Effector memory CD8-positive, alpha-beta T cell (primary cell): ENCODE measurements at regions not wholly inside any gene's neighbourhood (a gene's known extent, or its start where the extent isn't known, plus 50 kb on each side); places are given as distances from the start of the nearest gene placed in this dataset.

ENCODE experiments used
- ATAC-seq: fragments of 150-1000 bp; cut with Tn5 transposase; replicated peaks from 2 replicates; pipeline ENCODE4 v1.10.0; 2021; ENCODE audit warnings: mild to moderate bottlenecking, moderate library complexity
- DNase-seq, 3 experiments: peaks; one replicate each; pipeline ENCODE4 v3.0.0; 2021
- H3K27ac Mint-ChIP-seq, 2 donors: one replicate each; pipeline ENCODE4 v1.8.0; 2022; ENCODE audit warnings: mild to moderate bottlenecking in 2 of 2, mixed read lengths in 2 of 2, moderate library complexity in 2 of 2
- H3K27me3 Mint-ChIP-seq, 2 donors: one replicate each; pipeline ENCODE4 v1.8.0; 2022; ENCODE audit warnings: mixed read lengths in 2 of 2
- H3K36me3 Mint-ChIP-seq: one replicate; pipeline ENCODE4 v1.8.0; 2022; ENCODE audit warnings: mild to moderate bottlenecking, moderate library complexity, mixed read lengths; ENCODE audit not compliant: insufficient read depth
- H3K4me1 Mint-ChIP-seq, 2 donors: one replicate each; pipeline ENCODE4 v1.8.0; 2022; ENCODE audit warnings: low read depth in 2 of 2, mixed read lengths in 2 of 2
- H3K4me3 Mint-ChIP-seq, 2 donors: one replicate each; pipeline ENCODE4 v1.8.0; 2022; ENCODE audit warnings: mild to moderate bottlenecking in 2 of 2, mixed read lengths in 2 of 2, moderate library complexity in 2 of 2
- H3K9me3 Mint-ChIP-seq, 2 donors: one replicate each; pipeline ENCODE4 v1.8.0; 2022; ENCODE audit warnings: mixed read lengths in 2 of 2

- H3K9me3 Mint-ChIP-seq: no peaks in the 10 kb centered on the region
- H3K27ac Mint-ChIP-seq: no peak overlapping the region
- H3K4me3 Mint-ChIP-seq: no peak overlapping the region
- ATAC-seq: no peak
- no peak for DNase-seq
- no peaks in the 10 kb centered on the region for H3K27me3 Mint-ChIP-seq
- no peaks in the 10 kb centered on the region for H3K36me3 Mint-ChIP-seq
- H3K4me1 Mint-ChIP-seq: peaks cover 9 to 15% of the 10 kb centered on the region in 2 donors
Observed at GRCh38 chr7:370775-371118, 80.8 kb downstream of the FOXL3 start.

DNA sequence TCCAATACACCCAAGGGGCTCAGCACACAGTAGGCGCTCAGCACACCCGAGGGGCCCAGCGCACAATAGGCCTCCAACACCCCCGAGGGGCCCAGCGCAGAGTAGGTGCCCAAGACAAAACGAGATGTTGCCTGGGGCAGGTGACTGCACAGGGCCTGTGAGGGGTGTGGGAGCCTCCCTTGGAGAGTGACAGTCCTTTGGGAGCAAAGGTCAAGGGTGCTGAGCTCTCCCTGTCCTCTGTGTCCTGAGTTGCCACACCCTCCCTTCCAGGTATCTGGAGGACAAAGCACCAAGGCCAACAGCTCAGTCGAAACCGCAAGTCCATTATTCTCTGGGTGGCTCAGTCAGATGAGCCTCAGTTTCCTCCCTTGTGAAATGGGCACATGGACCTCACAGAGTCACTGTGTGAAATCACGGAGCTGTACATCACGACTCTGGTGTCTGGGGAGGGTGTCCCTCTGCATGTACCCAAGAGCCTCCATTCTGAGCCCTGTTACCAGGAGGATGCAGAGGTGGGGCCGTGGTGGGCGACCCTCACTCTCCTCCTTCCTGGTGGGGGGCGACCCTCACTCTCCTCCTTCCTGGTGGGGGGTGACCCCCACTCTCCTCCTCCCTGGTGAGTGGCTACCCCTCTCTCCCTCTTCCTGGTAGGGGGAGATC lies 81.3 kb downstream of the FOXL3 start:
- ATAC-seq (no peak), DNase-seq (no peak)
- Mint-ChIP-seq H3K36me3 (no peaks in the 10 kb centered on the region), H3K4me1 (peaks cover 4 to 10% of the 10 kb centered on the region in 2 donors), H3K4me3 (no peak overlapping the region), H3K27ac (no peak overlapping the region), H3K9me3 (no peaks in the 10 kb centered on the region), H3K27me3 (no peaks in the 10 kb centered on the region)

GRCh38 chr7:371779-372545 lies 82.0 kb downstream of the FOXL3 start:
- ATAC-seq (no peak), DNase-seq (no peak)
- peaks cover 0 to 4% of the 10 kb centered on the region in 2 donors for H3K4me1 Mint-ChIP-seq
- no peaks in the 10 kb centered on the region for H3K27me3 Mint-ChIP-seq
- H3K27ac Mint-ChIP-seq: no peak overlapping the region
- no peaks in the 10 kb centered on the region for H3K36me3 Mint-ChIP-seq
- no peaks in the 10 kb centered on the region for H3K9me3 Mint-ChIP-seq
- no peak overlapping the region for H3K4me3 Mint-ChIP-seq

DNA sequence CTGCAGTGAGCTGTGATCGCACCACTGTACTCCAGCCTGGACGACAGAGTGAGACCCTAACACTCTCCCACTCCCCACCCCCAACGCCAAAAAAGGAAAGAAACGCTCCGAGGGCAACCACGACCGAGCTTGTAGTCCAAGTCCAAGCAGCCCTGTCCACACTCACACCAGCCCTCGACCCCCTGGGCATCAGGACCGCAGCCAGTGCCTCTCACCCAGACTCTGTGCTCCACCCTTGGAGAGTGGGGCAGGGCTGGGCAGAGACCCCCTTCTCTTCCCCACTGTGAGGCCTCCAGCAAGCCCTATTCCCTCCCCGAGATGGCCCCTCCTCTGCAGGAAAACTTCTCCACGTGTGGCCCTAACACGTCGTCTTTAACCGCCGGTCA lies 82.6 kb downstream of the FOXL3 start:
- H3K36me3 Mint-ChIP-seq: no peaks in the 10 kb centered on the region
- no peaks in the 10 kb centered on the region for H3K9me3 Mint-ChIP-seq
- no peak overlapping the region for H3K4me3 Mint-ChIP-seq
- no peak overlapping the region for H3K27ac Mint-ChIP-seq
- ATAC-seq: no peak
- DNase-seq: no peak
- H3K27me3 Mint-ChIP-seq: no peaks in the 10 kb centered on the region
- peaks cover 0 to 1% of the 10 kb centered on the region in 2 donors for H3K4me1 Mint-ChIP-seq

DNA sequence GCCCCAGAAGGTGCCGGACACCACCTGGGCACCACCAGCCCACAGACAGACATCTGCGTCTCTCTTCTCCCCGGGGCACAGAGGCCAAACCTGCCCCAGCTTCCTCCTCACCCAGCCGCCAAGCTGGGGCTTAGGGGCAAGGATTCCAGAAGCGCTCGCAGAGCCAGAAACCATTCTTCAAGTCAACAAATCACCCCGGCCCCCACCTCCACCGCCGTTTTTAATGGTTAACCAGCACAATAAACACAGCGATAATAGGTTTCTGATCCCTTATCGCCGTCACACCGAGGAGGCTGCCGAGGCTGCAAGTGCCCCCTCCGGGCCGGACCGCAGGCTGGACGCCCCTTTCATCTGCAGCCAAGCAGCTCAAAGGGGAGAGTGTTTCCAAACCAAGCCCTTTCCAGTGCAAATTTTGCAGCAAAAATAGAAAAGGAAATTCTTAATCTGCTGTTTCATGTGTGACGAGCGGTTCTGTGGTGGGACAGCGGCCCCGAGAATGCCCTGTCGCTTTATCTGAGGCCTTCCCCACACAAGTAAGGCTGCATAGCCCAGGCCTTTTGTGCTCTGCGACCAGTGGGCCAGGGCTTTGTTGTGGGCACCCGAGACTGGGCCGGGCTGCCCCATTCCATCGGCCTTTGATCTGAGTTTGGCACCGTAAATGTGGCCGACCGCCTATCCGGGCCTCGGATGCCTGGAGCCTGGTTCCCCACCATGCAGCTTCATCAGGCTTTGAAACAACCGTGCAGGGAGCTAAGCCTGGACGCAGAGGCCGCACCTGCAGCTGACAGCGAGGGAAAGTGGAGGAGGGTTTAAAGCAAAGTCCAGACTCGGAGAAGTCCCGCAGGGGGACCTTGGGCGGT lies 83.2 kb downstream of the FOXL3 start:
- Mint-ChIP-seq H3K27me3 (no peaks in the 10 kb centered on the region), H3K27ac (no peak overlapping the region), H3K36me3 (no peaks in the 10 kb centered on the region), H3K9me3 (no peaks in the 10 kb centered on the region), H3K4me1 (peaks cover 0 to 1% of the 10 kb centered on the region in 2 donors), H3K4me3 (no peak overlapping the region)
- ATAC-seq (no peak), DNase-seq (no peak)

- no peaks in the 10 kb centered on the region for H3K36me3 Mint-ChIP-seq
- no peaks in the 10 kb centered on the region for H3K27me3 Mint-ChIP-seq
- no peaks in the 10 kb centered on the region for H3K9me3 Mint-ChIP-seq
- H3K4me1 Mint-ChIP-seq: peaks cover 0 to 1% of the 10 kb centered on the region in 2 donors
- no peak overlapping the region for H3K4me3 Mint-ChIP-seq
- H3K27ac Mint-ChIP-seq: no peak overlapping the region
- no peak for ATAC-seq
- no peak for DNase-seq
Observed at GRCh38 chr7:373818-374705, 84.1 kb downstream of the FOXL3 start.

DNA sequence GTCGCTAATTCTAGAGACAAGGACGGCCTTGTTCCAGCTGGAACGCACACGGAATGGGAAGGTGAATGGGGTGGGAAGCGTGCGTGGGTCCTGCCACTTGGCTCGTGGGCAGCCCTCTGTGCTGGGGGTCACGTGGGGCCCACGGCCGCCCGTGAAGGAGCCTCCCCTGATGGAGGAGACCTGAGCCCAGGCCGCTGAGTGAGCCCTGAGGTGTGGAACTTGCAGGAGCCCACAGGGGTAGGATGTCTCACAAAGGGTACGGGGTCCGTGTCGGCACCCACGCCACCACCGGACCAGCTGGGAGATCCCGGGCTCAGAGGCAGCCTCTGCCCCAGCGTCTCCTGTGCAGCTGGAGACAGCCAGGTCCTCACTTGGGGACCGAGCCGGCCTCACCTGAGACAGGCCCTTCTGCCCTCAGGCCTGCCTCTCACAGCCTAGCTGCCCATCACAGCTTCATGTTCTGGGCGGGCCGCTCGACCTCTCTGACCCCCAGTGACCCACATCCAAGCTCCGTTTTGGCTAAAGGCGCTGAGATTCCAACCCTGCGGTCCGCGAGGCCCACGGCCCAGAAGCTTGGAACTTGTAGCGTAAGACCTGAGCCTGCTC lies 84.8 kb downstream of the FOXL3 start:
- H3K9me3 Mint-ChIP-seq: no peaks in the 10 kb centered on the region
- no peak overlapping the region for H3K27ac Mint-ChIP-seq
- ATAC-seq: no peak
- no peaks in the 10 kb centered on the region for H3K27me3 Mint-ChIP-seq
- H3K4me3 Mint-ChIP-seq: no peak overlapping the region
- H3K4me1 Mint-ChIP-seq: peaks cover 0 to 1% of the 10 kb centered on the region in 2 donors
- H3K36me3 Mint-ChIP-seq: no peaks in the 10 kb centered on the region
- DNase-seq: no peak

GRCh38 chr7:375321-375831 lies 85.4 kb downstream of the FOXL3 start:
- no peaks in the 10 kb centered on the region for H3K9me3 Mint-ChIP-seq

GRCh38 chr7:375901-376305 lies 85.9 kb downstream of the FOXL3 start:
- Mint-ChIP-seq H3K36me3 (no peaks in the 10 kb centered on the region), H3K4me1 (peaks cover 3 to 6% of the 10 kb centered on the region in 2 donors), H3K4me3 (no peak overlapping the region), H3K27ac (no peak overlapping the region), H3K9me3 (no peaks in the 10 kb centered on the region), H3K27me3 (no peaks in the 10 kb centered on the region)
- DNase-seq: no peak
- ATAC-seq: no peak

More at GRCh38 chr7:375321-375831, 85.4 kb downstream of the FOXL3 start:
- no peaks in the 10 kb centered on the region for H3K36me3 Mint-ChIP-seq
- no peak overlapping the region for H3K27ac Mint-ChIP-seq
- ATAC-seq: no peak
- no peak overlapping the region for H3K4me3 Mint-ChIP-seq
- no peaks in the 10 kb centered on the region for H3K27me3 Mint-ChIP-seq
- peaks cover 0 to 4% of the 10 kb centered on the region in 2 donors for H3K4me1 Mint-ChIP-seq
- DNase-seq: no peak

GRCh38 chr7:376306-377079 lies 86.5 kb downstream of the FOXL3 start:
- H3K27ac Mint-ChIP-seq: no peak overlapping the region
- ATAC-seq: no peak
- H3K27me3 Mint-ChIP-seq: no peaks in the 10 kb centered on the region
- no peaks in the 10 kb centered on the region for H3K36me3 Mint-ChIP-seq
- H3K4me3 Mint-ChIP-seq: no peak overlapping the region
- peaks cover 9 to 12% of the 10 kb centered on the region in 2 donors for H3K4me1 Mint-ChIP-seq
- no peak for DNase-seq
- no peaks in the 10 kb centered on the region for H3K9me3 Mint-ChIP-seq

GRCh38 chr7:377080-378040 lies 87.4 kb downstream of the FOXL3 start:
- no peak for ATAC-seq
- H3K27ac Mint-ChIP-seq: no peak overlapping the region
- H3K4me1 Mint-ChIP-seq: peaks cover 17 to 20% of the 10 kb centered on the region in 2 donors
- no peaks in the 10 kb centered on the region for H3K9me3 Mint-ChIP-seq
- H3K27me3 Mint-ChIP-seq: no peaks in the 10 kb centered on the region
- no peak for DNase-seq
- no peak overlapping the region for H3K4me3 Mint-ChIP-seq
- no peaks in the 10 kb centered on the region for H3K36me3 Mint-ChIP-seq
